HuH-7.5 (cell line): ENCODE measurements at regions not wholly inside any gene's neighbourhood (a gene's known extent, or its start where the extent isn't known, plus 50 kb on each side); places are given as distances from the start of the nearest gene placed in this dataset.

Experiments used
- DNase-seq: peaks from one replicate; pipeline ENCODE4 v3.0.0; 2011; ENCODE audit warnings: low spot score

DNA sequence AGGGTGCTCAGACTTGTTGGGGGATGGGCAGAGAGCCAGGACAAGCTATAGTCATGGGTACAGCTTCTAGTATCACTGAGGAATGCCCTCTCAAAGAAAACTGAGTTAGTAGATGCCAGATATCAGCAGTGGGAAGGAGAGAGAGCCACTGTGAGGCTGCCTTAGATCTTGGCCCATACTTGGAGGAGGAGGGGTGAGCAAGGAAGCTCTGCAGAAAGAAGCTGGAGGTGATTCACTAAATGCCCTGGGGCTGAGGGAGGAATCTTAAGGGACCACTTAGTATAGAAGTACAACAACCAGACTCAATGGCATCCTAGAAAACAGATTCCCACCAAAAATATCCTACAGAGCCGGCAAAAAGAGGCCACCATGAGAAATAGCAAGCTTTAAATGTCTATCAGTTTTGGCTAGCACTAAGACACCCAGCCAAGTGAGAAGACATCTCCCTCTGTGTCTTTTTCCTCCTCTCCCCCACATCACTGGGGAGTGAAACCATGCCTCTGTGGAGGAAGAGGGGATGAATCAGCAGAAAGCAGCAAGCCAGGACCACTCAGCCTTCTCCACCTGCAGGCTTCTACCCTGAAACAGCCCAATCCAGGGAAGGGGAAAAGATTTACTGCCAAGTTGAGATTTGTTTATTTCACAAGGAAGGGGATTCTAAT is 282.5 kb upstream of the STT3B start:
- DNase-seq = no peak

DNA sequence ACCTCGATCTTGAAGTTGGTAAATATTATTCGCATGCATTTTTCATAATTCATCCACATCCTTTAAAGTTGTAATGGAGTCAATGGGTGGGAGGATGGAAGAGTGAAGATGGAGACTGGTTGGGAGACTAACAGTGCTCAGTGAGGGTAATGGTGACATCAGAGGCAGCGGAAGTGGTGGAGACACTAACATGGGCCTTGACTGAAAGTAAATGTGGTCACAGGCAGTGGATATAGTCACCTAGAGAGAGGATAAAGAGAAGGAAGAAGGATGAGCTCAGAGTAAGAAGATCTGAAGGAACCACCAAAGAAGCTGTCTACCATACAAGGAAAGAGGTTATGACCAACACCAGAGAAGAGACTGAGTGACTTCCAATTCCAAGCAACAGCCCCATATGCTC is 281.6 kb upstream of the STT3B start:
- DNase-seq = no peak

DNA sequence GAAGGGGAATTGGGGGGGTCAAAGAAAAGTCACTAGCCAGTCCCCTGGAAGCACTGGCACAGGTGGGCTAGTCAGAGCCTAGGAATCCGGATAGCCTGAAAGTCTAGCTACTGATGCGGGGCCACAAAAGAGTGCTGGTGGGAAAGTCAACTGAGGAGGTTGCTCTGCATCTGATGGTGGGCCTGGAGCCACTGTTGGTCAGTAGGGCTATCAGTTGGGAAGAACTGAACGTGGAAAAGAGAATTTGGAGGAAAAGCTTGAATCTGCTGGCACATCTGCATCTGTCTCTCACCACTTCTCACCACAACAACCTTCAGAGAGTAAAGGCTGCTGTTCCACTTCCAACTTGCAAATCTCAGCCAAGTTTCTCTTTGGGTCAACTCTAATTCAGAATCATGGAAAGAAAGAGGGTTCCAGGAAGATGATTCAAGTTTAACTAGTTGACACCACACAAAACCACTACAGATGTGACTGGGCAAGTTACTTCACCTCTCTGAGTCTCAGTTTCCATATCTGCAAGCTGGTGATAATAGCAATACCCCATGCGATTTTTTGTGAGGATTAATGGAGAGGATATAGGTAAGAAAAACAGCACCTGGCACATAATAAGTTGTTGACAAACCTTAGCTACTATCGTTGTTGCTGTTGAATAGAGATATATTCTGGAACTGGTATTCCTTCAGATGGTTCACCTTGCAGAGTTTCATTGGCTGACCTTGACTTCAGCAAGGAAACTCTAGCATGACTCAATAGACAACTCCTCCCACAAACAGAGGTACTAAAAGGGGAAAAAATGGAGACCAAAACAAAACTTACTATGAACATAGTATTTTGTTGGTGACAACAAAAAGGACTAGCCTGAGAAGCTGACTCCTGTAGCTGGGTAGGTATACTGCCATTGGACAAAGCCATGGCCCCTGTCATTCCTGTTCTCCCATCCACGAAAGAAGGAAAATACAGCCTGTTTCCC is 280.2 kb upstream of the STT3B start:
- no peak for DNase-seq

DNA sequence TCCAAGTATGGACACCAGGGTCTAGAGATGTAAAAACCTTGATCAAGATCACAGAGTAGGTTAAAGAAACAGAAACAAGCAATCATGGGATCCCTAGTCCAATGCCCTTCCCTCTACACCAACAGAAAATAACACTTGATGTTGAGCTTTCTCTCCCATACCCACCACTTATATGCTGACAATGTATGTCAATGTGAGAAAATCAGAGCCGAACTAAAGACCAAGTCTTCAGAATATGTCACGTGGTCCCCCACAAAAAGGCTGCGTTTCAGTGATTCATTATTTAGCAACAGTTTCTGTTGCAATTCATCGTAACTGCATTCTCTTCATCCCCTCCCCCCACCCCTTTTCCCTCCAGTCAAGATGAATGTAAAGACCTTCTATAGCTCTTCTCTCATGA is 278.9 kb upstream of the STT3B start:
- DNase-seq = no peak

DNA sequence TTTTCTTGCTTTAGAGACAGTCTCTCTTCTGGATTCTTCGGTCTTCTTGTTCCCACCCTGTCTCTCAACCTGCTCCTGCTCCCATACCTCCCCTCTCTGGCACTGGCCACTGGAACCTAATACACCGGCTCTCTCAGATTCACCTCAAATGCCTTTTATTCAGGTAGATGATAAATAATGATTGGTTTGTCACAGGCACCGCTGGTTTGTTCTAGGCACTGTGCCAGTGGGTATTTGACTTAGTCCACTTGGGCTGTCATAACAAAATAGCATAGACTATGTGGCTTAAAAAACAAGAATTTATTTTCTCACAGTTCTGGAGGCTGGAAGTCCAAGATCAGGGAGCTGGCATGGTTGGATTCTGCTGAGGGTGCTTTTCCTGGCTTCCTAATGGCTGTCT is 278.2 kb upstream of the STT3B start:
- DNase-seq = no peak

DNA sequence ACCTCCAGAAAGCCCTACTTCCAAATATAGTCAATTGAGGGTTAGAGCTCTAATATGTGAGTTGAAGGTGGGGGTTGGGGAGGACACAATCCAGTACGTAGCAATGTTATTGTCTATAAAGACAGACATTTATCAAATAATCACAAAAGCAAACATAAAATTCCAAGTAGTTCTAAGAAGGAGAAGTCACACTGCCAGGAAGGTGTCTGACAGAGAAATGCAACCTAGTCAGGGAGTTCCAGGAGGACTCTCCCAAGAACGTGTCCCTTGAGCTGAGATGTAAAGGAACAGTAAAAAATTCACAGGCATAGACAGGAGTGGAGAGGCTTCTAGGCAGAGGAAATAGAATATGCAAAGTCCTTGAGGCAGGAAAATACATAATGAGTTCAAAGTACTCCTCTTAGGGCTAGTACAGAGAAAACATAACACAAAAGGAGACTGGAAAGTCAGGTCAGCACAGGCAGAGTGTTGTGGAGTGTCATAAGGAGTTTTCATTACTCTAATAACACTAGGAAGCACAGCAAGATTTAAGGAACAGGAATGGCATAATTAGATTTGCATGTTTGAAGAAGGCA is 277.6 kb upstream of the STT3B start:
- no peak for DNase-seq

DNA sequence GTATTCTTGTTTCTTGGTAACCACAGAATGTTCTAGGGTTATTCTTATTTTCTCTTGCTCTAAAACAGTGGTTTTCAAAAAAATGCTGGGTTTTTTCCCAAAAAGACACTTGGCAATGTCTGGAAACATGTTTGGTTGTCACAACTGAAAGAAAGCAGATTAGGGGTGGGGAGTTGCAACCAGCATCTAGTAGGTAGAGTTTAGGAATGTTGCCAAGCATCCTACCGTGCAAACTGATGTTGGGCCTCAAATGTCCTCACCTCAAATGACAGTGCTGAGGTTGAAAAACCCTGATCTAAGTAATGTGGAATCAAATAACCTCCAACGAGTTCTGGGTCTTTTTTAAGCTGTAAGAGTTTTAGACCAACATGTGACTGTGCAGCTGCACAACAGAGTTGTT is 270.5 kb upstream of the STT3B start:
- no peak for DNase-seq

DNA sequence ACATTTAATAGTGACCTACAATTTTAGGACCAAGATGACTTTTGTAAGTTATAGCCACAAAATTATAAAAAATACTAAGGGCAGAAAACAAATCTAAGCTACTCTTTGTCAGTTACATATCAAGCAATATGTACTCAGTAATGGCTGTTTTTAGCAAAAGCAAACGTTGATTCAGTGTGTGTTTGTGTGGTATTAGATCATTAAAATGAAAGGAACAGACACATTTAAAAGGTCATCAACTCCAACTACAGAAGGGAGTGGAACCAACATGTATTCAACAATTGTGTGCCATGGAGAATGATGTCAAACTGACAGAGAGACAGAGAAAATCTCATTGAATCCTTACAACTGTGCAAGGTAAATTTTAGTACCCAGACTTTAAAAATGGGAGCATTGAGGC is 268.8 kb upstream of the STT3B start:
- DNase-seq = no peak

DNA sequence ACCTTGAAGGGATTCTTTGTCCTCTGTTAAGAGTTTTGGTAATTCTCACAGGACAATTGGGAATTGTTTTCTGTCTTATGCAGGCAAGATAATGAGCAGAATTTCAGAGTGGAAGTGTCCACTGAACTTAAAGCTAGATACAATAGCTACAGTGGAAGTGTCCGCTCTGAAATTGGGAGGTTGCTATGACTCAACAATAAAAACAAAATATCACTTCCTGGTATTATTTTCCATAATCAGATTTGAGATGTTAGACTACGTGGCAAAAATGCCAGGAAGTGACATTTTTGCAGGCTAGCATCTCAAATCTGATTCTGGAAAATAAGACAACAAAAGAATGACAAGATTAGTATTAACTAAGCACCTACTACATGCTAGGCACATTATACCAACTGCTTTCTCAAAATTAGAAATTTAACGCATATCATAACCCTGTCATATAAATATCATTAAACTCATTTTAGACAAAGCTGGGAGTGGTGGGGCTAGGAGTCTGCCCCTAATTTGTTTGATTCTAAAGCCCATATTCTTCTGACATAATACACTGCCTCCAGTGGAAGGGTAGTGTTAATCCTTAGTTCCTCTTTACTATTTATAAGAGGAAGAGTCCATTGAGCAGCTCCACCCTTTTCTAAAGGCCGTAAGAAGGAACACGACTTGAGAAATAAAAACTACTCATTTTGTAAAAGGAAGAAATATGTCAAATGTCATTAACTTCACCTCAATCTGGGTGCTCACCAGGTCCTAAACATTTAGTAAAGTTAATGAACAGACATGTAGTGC is 266.9 kb upstream of the STT3B start:
- DNase-seq = no peak

DNA sequence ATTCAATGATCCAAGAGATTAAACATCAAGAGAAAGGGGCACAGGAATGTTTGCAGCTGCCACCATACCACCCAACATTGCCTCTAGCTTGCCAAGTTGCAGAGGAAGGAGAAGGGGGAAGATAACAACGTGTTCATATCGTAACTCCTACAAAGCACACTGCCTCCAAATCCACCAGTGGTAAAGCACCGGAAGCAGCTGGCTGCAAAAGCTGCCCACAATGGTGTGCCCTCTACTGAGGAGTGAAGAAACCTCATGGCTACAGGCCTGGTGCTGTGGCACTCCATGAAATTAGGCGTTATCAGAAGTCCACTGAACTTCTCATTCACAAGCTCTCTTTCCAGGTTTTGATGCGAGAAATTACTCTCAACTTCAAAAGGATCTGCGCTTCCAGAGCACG is 263.9 kb upstream of the STT3B start:
- DNase-seq = no peak

DNA sequence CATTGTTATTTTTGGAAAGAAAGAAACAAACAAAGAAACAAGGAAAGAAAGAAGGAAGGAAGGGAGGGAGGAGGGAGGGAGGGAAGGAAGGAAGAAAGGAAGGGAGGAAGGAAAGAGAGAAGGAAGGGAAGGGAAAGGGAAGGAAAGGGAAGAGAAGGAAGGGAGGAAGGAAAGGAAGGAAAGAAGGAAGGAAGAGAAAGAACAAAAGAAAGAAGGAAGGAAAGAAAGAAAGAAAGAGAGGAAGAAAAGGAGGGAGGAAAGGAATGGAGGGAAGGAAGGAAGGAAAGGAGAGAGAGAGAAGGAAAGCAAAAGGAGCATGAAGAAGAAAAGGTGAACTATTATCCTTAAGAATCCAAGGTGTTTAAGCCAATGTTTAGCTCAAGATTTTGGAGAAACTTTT is 262.7 kb upstream of the STT3B start:
- DNase-seq = no peak

DNA sequence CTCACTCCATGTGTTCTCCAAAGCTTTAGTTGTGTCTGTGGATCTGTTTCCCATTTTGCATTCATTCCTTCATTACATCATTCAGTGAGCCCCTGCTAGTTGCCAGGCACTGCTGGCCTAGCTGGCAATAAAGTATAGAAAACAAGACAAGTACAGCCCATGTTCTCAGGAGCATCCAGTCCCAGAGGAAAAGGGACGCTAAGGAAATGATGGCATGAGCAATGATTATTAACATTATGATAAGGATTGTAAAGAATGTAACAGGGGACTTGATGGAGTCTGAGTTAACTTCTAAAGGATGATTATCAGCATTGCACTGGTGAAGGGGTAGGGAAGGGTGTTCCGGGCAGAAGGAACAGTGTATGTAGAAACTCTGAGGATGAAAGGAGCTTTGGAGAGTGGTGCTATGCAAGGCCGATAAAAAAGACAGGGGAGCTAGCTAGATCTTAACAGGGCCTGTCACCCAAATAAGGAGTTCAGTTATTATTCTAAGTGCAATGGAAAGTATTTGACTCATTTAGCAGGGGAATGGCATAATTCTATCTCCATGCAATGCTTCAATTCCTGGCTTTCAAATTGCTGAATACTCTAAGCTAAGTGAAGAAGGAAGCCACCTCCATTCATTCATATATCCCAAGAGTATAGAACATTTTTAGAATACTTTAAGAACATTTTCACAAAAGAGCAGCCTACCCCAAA is 258.2 kb upstream of the STT3B start:
- DNase-seq = no peak

DNA sequence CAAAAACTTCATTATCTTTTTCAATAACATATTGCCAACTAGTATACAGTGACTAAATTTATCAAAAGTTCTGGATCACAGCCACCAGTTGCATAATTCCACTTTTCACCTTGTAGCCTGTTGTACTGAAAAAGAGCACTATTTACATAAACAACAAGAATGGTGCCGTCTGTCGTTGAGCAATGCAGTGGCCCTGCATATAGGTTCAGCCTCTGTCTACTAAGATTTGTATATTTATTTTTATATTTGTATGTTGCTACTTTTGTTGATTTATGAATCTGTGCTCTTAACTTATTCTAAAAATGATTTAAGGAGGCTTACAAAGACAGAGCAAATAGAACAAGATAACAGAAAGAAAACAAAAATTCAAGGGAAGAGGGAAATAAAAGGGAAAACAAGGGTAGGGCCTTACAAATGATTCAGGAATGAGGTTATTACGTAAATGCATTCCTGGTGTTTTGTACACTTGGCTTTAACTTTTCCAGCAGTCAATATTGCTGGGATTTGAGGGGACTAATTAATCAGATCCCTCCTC is 257.6 kb upstream of the STT3B start:
- peak; percentile 35 for DNase-seq

DNA sequence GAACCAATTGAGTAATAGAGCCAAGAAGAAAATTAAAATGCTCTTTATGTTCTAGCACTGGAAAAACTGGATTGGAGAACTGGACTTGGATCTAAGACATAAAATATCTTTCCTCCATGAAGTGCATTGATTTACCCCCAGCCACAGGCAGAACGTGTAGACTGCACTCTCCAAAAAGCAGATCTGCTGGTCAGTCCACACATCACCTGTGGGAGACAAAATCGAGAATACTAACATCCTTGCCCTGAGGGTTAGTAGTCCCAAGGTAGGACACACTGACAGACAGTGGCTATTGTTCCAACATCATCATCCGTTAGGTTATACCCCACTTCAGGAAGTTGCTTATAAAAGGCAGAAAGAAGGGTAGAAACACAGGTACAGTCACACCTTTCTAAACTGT is 257.1 kb upstream of the STT3B start:
- no peak for DNase-seq

DNA sequence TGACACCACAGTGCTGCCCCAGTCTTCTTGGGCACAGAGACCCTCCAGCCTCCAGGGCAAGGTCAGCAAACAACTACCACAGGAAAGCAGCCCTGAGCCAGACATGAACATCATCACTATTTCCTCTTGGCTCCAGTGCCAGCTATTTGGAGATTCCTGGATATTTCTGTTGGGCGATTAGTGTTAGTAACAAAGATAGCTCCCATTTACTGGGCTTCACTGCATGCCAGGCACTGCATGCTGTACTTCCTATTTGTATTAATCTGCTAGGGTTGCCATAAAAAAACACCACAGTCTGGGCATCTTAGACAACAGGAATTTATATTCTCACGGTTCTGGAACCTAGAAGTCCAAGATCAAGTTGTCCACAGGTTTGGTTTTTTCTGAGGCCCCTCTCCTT is 255.1 kb upstream of the STT3B start:
- no peak for DNase-seq

DNA sequence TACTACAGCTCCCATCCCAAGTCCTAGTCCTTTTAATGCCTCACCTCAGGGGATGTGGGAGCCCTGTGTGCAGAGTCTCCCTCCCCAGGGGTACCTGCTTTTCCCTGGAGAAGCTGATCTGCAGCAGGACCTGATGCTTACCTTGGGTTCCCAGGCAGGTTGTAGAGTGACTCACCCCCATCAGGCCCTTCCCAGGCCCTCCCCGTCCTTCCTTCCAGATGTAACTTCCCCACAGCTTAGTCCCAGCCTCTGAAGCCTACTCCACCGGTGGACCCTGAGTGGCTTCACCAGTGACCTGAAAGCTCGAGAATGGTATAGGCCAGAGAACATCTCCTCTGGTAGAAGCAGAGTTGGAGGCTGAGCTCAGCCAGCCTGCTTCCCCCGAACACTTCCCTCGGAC is 254.2 kb upstream of the STT3B start:
- no peak for DNase-seq

DNA sequence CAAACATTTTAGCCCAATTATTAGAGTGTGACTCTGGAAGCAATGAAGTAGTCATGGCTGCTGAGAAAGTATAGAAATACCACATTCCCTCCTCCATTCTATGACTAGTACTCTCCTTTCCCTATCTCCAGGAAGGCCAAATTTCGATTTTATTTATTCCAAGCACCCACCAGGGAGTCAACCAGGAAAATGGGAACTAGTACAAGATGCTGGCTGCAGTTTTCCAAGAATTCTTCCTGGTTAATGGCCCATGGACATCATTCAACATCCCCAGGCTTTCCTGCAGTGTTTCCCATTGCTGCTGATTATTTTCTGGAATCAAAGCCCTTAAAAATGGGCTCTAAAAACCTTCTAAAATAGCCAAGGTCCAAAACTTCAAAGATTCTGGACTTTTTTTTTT is 247.9 kb upstream of the STT3B start:
- no peak for DNase-seq

DNA sequence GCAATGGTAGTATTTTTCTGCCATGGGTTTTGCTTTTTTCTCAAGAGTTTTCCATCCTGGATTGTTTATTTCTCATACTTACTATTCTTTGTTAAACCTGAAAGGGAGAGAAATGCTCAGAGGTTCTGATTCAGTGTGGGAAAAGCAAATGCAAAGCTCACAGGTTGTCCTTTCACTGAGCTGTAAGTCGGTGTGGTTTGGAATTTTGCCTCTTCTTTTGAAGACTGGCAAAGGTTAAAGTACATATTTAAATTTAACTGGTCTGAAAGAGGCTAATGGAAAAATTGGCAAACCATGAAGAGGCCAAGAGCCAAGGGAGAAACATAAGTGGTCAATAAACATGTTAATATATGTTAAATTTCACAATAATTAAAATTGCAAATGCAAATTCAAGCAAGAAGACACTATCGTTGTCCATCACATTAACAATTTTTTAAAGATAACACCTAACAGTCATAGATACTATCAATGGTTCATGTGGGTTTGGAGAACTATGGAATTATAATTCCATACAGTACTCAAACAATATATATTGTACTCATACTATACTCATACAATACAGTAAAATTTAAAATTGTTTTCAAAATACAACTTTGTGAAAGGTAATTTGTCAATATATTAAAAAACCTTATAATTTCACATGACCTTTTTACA is 246.8 kb upstream of the STT3B start:
- DNase-seq = no peak

DNA sequence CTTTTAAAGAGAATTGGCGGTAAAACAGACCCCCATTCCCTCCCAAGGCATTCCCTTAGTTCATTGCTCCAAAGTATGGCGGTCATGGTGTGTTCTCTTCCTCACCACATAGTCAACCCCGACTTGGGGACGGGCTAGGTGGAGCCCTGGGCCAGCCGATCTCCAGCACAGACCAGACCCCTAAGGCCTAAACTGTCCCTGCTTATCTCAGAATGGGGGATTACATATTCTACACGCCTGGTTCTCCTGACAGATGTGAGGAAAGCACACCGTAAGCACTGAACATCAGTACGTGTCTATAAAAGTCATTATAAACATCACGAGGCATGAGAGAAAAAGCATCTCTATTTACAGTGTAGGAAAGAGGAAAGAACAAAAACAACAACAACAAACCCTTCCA is 244.5 kb upstream of the STT3B start:
- DNase-seq = no peak

DNA sequence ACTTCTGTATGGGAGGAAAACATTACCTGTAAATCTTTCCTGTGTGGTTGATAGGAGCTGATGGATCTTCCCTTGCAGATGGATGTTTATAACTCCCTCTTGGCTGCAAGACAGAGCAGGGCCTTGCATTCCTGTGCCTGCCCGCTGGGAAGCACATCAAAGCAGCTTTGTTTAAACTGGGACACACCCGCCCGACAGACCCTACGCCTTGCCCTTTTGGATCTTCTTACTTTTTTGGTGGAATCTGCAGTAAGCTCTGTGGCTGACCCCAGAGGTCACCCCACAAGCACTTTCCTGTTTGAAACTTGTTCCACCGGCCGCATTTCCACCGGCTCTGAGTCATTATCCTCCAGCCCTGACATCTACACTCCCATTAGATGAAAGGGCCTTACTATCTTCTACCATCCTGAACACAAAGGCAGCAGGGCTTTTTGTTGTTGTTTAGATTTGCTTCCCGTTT is 244.1 kb upstream of the STT3B start:
- DNase-seq = peak; percentile 33

DNA sequence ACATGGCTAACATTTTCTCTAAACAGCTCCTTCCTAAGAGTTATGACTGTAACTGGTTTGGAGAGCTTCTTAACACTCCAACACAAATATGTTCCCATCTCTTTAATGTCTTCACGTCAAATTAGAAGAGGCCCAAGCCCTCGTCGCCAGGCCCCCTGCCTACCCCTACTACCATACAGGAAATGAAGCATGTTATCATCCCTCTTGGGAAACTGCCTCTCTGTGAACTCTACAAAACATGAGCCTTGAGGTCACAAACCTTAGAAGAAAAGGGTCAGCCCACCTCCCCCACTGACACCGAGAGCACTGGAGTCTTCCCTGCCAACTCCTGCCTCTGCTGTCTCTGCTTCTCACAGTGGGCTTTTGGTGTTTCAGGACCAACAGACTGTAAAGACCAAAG is 243.1 kb upstream of the STT3B start:
- DNase-seq = no peak
